ENCODE measurements at regions not wholly inside any gene's neighbourhood (a gene's known extent, or its start where the extent isn't known, plus 50 kb on each side); places are given as distances from the start of the nearest gene placed in this dataset.

DNA sequence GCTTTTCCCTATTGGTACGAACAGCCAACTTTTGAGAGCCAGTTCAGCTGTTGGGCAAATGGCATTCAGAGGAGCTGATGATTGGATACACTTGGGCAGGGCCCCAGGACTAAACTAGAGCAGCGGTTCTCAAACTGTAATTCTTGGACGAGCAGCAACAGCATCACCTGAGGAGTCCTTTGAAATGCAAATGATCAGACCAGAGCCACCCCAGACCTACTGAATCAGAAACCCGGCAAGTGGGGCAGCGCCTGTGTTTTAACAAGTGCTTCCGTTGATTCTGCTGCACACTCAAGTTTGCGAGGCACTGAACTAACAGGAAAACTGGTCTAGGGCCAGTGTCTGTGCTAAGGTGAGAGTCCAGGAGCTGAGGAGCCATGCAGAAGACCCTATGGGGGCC lies 239.7 kb downstream of the UACA start:
- Histone ChIP-seq H3K27ac (no peak overlapping the region), H3K4me3 (no peak overlapping the region), H3K4me1 (no peaks in the 10 kb centered on the region), H3K9me3 (no peaks in the 10 kb centered on the region), H3K36me3 (no peaks in the 10 kb centered on the region), H3K27me3 (no peaks in the 10 kb centered on the region)
- intact Hi-C loops (cut with DNase I) = no loop called here
- TF ChIP-seq, protein P1, sequence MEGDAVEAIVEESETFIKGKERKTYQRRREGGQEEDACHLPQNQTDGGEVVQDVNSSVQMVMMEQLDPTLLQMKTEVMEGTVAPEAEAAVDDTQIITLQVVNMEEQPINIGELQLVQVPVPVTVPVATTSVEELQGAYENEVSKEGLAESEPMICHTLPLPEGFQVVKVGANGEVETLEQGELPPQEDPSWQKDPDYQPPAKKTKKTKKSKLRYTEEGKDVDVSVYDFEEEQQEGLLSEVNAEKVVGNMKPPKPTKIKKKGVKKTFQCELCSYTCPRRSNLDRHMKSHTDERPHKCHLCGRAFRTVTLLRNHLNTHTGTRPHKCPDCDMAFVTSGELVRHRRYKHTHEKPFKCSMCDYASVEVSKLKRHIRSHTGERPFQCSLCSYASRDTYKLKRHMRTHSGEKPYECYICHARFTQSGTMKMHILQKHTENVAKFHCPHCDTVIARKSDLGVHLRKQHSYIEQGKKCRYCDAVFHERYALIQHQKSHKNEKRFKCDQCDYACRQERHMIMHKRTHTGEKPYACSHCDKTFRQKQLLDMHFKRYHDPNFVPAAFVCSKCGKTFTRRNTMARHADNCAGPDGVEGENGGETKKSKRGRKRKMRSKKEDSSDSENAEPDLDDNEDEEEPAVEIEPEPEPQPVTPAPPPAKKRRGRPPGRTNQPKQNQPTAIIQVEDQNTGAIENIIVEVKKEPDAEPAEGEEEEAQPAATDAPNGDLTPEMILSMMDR (IDR thresholded peaks at IDR 0.05) = no peak
- ATAC-seq = no peak
- whole genome bisulfite sequencing, 2 donors = 69 to 71% methylated on average over 7 of the region's 7 CpGs
- peak in 1 of 6 donors; percentile 3 for DNase-seq
- FAIRE-seq = no peak

- Histone ChIP-seq H3K4me3 (no peak overlapping the region), H3K9me3 (no peaks in the 10 kb centered on the region), H3K36me3 (no peaks in the 10 kb centered on the region), H3K27ac (no peak overlapping the region), H3K4me1 (no peaks in the 10 kb centered on the region), H3K27me3 (no peaks in the 10 kb centered on the region)
- ATAC-seq (no peak), FAIRE-seq (no peak), DNase-seq (no peak)
- 72% methylated on average over 5 of the region's 5 CpGs for WGBS, 2 donors
- TF ChIP-seq, protein P1 (IDR thresholded peaks at IDR 0.05) = no peak
- intact Hi-C loops (cut with DNase I) = no loop called here
These were observed 240.2 kb downstream of the UACA start for GRCh38 chr15:70523192-70523591.

DNA sequence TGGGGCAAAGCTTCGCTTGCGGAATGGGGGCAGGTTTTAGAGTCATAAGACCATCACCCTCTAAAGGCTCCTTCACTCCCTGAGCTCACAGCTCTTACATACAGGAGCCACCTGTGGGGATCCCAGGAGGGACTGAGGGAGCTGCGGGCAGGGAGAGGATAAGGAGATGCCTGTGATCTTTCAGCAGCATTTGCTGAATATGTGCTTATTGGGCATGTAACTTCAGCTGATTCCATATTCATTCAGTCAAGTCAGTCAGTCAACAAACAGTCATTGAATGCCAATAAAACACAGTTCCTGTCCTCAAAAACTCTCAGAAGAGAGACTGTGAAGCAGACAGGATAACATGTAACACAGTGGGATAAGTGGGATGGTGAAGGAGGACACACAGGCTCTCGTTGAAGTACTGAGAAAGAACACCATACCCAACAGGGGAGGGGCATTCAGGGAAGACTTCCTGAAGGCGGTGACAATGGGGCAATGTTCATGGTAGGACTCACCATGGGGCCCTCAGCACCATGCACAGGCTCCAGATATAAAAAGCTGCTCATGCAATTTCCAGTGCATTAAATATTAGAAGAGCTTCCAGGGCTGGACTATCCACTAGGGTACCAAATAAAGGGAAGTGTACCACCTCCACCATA lies 240.9 kb downstream of the UACA start:
- Histone ChIP-seq H3K4me1 (no peaks in the 10 kb centered on the region), H3K36me3 (no peaks in the 10 kb centered on the region), H3K27ac (no peak overlapping the region), H3K4me3 (no peak overlapping the region), H3K27me3 (no peaks in the 10 kb centered on the region), H3K9me3 (no peaks in the 10 kb centered on the region)
- WGBS, 2 donors = 68 to 87% methylated on average over 5 of the region's 5 CpGs
- no peak for FAIRE-seq
- intact Hi-C loops (cut with DNase I) = no loop called here
- TF ChIP-seq, protein P1 (IDR thresholded peaks at IDR 0.05) = no peak
- no peak for DNase-seq
- no peak for ATAC-seq

DNA sequence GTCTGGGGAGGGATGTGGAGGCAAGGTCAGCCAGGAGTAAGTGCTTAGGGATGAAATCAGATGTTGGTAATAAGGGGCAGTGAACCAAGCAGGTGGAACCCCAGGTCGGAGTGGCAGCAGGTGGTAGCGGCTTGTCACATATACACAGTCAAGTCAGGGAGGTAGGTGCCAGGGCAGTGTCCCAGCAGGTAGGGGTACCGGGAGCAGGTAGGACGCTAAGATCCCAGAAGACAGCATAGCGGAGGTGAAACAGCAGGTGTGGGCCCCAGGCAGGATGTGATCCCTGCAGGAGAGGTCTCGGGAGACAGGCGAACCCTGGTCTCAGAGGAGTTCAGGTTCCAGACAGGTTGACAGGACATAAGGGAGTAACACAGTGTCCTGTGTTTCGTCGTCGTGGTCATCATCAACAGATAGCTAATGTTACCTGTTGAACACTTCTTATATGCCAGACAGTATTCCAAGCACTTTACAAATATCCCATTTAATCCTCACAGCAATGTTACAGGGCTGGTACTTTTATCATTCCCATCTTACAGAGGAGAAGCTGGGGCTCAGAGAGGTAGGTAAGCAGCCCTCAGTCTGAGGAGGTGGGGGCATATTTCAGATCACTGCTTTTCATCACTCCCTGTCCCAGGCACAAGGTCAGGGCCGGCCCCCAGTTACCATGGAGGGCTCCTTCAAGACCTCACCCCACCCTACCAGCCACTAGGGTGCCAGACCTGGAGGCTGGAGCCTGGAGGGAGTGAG lies 241.6 kb downstream of the UACA start:
- WGBS, 2 donors = 75 to 77% methylated on average over 11 of the region's 11 CpGs
- no peak overlapping the region for H3K27ac ChIP-seq
- ATAC-seq (no peak), FAIRE-seq (no peak), DNase-seq (no peak)
- intact Hi-C loops (cut with DNase I) = no loop called here
- TF ChIP-seq, protein P1 (IDR thresholded peaks at IDR 0.05) = no peak
- H3K4me1 ChIP-seq = no peaks in the 10 kb centered on the region
- no peaks in the 10 kb centered on the region for H3K27me3 ChIP-seq
- no peaks in the 10 kb centered on the region for H3K36me3 ChIP-seq
- H3K4me3 ChIP-seq = no peak overlapping the region
- no peaks in the 10 kb centered on the region for H3K9me3 ChIP-seq

GRCh38 chr15:70519616-70520015 lies 243.7 kb downstream of the UACA start:
- no peak for DNase-seq
- ATAC-seq = no peak
- intact Hi-C loops (cut with DNase I) = no loop called here

More at GRCh38 chr15:70519616-70520015, 243.7 kb downstream of the UACA start:
- TF ChIP-seq, protein P1 (IDR thresholded peaks at IDR 0.05) = no peak
- no peak for FAIRE-seq
- no peaks in the 10 kb centered on the region for H3K27me3 ChIP-seq
- WGBS, 2 donors = 51 to 79% methylated on average over 3 of the region's 3 CpGs
- H3K4me1 ChIP-seq = no peaks in the 10 kb centered on the region
- no peaks in the 10 kb centered on the region for H3K9me3 ChIP-seq
- H3K36me3 ChIP-seq = no peaks in the 10 kb centered on the region
- H3K4me3 ChIP-seq = no peak overlapping the region
- no peak overlapping the region for H3K27ac ChIP-seq
